ENCODE measurements at regions not wholly inside any gene's neighbourhood (a gene's known extent, or its start where the extent isn't known, plus 50 kb on each side); places are given as distances from the start of the nearest gene placed in this dataset.

DNA sequence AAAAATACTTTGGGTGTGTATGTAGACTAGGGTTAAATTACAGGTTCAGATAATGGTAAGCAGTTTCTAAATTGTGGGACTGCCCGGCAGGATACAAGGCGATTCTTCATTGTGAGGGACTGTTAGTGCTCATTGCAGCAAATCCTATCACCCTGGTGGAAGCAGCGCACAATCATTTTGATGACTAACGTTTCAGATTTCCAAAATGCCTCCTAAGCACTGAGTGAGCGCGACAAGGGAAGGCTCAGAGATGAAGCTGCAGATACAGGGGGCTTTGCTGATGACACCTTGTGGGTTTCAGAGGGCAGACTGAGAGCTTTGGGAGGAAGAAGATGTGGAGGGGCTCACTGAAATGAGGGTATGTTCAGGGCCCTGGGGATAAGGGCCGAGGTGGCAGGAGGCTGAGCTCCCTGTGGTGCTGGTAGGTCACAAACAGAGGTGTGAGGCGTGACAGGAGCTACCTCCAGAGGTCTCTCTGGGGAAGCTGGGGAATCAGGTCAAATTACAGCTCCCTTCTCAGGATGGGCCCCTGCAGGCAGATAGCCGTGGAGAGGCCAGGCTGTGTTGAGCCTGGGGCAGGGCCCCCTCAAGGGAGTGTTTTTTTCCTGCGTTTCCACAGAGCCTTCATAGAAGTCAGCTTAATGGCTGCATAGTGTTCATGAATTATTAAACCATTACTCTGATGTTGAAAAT, 84.5 kb upstream of the FYN start:
- DNase-seq (ENCODE audit: low spot score) (no peak), ATAC-seq (ENCODE audit: low FRiP score) (no peak)
- TF ChIP-seq CTCF (IDR thresholded peaks at IDR 0.05) = no peak

DNA sequence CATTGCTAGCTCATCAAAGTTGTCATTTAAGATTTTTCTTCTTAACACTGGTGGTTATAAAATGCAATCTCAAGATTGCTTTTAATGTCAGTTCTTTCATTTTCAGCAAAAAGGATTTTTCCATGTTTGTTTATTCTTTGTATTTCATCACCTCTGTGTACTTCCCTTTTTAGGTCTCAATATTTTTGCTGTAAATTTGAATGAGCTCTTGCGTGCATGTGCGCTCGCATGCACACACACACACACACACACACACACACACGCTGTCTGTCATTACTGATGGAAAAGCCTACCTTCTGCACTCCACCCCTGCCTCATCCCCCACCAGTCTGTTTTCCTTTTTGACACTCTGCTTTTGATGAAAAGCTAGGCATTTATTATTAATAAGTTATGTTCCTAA, 85.3 kb upstream of the FYN start:
- no peak for TF ChIP-seq CTCF (IDR thresholded peaks at IDR 0.05)
- ATAC-seq (ENCODE audit: low FRiP score) (no peak), DNase-seq (ENCODE audit: low spot score) (no peak)

GRCh38 chr6:111959766-111960165, 86.5 kb upstream of the FYN start:
- DNase-seq (ENCODE audit: low spot score) (no peak), ATAC-seq (ENCODE audit: low FRiP score) (no peak)
- no peak for TF ChIP-seq CTCF (IDR thresholded peaks at IDR 0.05)

DNA sequence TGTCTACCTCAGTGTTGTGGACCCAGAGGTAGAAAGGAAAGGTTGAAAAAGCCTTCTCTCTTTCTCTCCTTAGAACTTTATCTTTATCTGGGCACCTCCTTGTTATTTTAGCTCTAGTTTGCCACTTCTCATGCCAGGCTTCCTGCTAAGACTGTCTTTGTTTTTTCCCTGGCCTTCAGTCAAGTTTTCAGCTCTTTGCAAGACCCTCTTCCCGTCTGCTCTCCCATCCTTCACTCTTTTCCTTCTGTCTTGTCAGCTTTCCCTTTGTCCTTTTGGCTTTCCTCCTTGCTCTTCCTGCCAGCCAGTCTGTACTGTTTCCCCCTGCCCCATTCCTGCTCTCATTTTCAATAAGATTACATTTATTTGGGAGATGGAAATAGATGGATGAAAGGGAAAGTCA, 86.8 kb upstream of the CCN6 start:
- ATAC-seq (ENCODE audit: low FRiP score) (no peak), DNase-seq (ENCODE audit: low spot score) (no peak)
- TF ChIP-seq CTCF (IDR thresholded peaks at IDR 0.05) = no peak

DNA sequence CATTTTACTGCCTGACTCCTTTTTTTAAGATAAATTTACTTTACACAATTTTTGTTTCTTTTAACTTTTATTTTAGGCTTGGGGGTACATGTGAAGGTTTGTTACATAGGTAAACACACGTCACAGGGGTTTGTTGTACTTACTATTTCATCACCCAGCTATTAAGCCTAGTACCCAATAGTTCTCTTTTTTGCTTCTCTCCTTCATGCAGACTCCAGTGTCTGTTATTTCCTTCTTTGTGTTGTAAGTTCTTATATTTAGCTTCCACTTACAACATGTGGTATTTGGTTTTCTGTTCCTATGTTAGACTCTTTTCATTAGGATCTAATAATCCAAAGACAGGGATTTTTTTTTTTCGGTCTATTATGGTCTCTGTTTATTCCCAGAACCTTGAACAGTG, 83.5 kb upstream of the CCN6 start:
- ATAC-seq (ENCODE audit: low FRiP score) = no peak

DNA sequence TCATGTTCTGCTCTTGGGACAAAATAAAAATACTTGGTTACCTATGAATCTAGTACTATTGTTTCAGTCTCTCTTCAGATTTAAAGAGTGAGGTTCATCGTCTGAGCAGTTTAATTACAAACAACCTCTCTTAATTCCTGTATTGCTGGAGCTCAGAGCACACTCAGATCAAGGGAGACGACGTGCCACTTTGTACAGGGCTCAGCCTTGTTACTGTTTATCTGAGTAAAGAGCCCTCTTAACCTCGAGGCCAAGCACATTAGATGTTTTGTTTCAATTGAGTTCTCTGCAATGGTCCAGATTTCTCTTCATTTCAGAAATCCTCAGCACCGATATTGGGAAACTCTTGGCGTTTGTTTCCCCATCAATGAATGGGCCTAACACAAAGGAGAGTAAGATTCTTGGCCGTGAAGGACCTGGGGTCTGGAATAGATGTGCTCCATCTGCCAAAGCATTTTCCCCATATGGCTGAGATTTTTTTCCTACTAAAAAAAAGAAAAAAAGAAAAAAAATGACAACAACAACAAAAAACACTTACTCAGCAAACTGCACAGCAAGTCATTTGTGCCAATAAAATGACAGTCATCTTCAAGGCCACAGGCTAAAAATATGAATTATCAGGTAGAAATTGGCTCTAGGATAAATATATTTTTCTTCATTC, 82.6 kb upstream of the CCN6 start:
- TF ChIP-seq CTCF (IDR thresholded peaks at IDR 0.05) = no peak
- no peak for ATAC-seq (ENCODE audit: low FRiP score)
- no peak for DNase-seq (ENCODE audit: low spot score)

More for the DNA sequence above, 83.5 kb upstream of the CCN6 start:
- no peak for DNase-seq (ENCODE audit: low spot score)
- TF ChIP-seq CTCF (IDR thresholded peaks at IDR 0.05) = no peak

Measured in omental fat pad (tissue), 3 donors.